ENCODE measurements at regions not wholly inside any gene's neighbourhood (a gene's known extent, or its start where the extent isn't known, plus 50 kb on each side); places are given as distances from the start of the nearest gene placed in this dataset.

- POLR2A ChIA-PET = no interaction called here
Measured at GRCh38 chr17:73933871-73934270, 269.6 kb upstream of the RPL38 start.

DNA sequence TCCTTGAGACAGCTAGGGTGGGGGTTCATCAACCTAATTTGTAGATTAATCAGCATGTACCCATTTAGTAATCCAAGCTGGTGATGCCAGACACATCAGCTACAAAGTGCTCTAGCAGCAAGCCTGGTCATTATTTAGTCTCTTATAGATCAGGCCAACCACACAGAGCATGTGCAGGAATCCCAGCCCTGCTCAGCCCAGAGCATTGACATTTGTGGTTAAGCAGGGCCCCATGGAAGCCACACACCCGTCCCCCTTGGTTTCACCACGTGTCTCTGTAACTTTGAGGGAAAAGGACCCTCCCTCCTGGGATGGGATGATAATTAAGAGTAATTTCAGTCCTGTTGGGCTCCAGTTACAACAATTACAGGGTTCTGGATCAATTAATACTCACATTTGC, 268.8 kb upstream of the RPL38 start:
- H3K4me1 Mint-ChIP-seq = peaks cover 6% of the 10 kb centered on the region
- TF ChIP-seq IRF2 (CRISPR knock-in tag; IDR thresholded peaks at IDR 0.05; ENCODE audit: borderline replicate concordance, low read depth) = no peak
- TF ChIP-seq, protein P1, sequence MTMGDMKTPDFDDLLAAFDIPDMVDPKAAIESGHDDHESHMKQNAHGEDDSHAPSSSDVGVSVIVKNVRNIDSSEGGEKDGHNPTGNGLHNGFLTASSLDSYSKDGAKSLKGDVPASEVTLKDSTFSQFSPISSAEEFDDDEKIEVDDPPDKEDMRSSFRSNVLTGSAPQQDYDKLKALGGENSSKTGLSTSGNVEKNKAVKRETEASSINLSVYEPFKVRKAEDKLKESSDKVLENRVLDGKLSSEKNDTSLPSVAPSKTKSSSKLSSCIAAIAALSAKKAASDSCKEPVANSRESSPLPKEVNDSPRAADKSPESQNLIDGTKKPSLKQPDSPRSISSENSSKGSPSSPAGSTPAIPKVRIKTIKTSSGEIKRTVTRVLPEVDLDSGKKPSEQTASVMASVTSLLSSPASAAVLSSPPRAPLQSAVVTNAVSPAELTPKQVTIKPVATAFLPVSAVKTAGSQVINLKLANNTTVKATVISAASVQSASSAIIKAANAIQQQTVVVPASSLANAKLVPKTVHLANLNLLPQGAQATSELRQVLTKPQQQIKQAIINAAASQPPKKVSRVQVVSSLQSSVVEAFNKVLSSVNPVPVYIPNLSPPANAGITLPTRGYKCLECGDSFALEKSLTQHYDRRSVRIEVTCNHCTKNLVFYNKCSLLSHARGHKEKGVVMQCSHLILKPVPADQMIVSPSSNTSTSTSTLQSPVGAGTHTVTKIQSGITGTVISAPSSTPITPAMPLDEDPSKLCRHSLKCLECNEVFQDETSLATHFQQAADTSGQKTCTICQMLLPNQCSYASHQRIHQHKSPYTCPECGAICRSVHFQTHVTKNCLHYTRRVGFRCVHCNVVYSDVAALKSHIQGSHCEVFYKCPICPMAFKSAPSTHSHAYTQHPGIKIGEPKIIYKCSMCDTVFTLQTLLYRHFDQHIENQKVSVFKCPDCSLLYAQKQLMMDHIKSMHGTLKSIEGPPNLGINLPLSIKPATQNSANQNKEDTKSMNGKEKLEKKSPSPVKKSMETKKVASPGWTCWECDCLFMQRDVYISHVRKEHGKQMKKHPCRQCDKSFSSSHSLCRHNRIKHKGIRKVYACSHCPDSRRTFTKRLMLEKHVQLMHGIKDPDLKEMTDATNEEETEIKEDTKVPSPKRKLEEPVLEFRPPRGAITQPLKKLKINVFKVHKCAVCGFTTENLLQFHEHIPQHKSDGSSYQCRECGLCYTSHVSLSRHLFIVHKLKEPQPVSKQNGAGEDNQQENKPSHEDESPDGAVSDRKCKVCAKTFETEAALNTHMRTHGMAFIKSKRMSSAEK (CRISPR knock-in tag; IDR thresholded peaks at IDR 0.05; ENCODE audit: borderline replicate concordance) = no peak
- no peak for TF ChIP-seq MYBL2 (CRISPR knock-in tag; IDR thresholded peaks at IDR 0.05)
- no peak for TF ChIP-seq TEAD4 (CRISPR knock-in tag; IDR thresholded peaks at IDR 0.05)
- TF ChIP-seq, protein P2, sequence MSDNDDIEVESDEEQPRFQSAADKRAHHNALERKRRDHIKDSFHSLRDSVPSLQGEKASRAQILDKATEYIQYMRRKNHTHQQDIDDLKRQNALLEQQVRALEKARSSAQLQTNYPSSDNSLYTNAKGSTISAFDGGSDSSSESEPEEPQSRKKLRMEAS (CRISPR knock-in tag; IDR thresholded peaks at IDR 0.05) = no peak
- TF ChIP-seq, protein P3, sequence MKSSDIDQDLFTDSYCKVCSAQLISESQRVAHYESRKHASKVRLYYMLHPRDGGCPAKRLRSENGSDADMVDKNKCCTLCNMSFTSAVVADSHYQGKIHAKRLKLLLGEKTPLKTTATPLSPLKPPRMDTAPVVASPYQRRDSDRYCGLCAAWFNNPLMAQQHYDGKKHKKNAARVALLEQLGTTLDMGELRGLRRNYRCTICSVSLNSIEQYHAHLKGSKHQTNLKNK (CRISPR knock-in tag; IDR thresholded peaks at IDR 0.05) = no peak
- DNase-seq (ENCODE audit: low spot score) (no peak), ATAC-seq (no peak)
- no peaks in the 10 kb centered on the region for H3K36me3 Mint-ChIP-seq
- no peak overlapping the region for H3K4me3 Mint-ChIP-seq
- CTCF ChIA-PET = no interaction called here
- POLR2A ChIA-PET = no interaction called here
- H3K27me3 Mint-ChIP-seq (ENCODE audit: low read depth) = peaks cover 2% of the 10 kb centered on the region
- H3K27ac Mint-ChIP-seq = no peak overlapping the region
- H3K9me3 Mint-ChIP-seq = no peaks in the 10 kb centered on the region

More at GRCh38 chr17:73933871-73934270, 269.6 kb upstream of the RPL38 start:
- H3K27ac Mint-ChIP-seq = no peak overlapping the region
- no peaks in the 10 kb centered on the region for H3K9me3 Mint-ChIP-seq
- TF ChIP-seq ZNF219 (CRISPR knock-in tag; IDR thresholded peaks at IDR 0.05; ENCODE audit: borderline replicate concordance) (no peak), FOXP1 (CRISPR knock-in tag; IDR thresholded peaks at IDR 0.05; ENCODE audit: borderline replicate concordance) (no peak), NR3C1 (CRISPR knock-in tag; conservative IDR thresholded peaks at IDR 0.05; ENCODE audit: low read depth) (no peak), NFATC4 (CRISPR knock-in tag; IDR thresholded peaks at IDR 0.05) (no peak)
- peaks cover 8% of the 10 kb centered on the region for H3K4me1 Mint-ChIP-seq
- no peak overlapping the region for H3K4me3 Mint-ChIP-seq
- ATAC-seq = no peak
- H3K36me3 Mint-ChIP-seq = no peaks in the 10 kb centered on the region
- CTCF ChIA-PET = no interaction called here
- H3K27me3 Mint-ChIP-seq (ENCODE audit: low read depth) = peaks cover 2% of the 10 kb centered on the region
- DNase-seq (ENCODE audit: low spot score) = no peak

DNA sequence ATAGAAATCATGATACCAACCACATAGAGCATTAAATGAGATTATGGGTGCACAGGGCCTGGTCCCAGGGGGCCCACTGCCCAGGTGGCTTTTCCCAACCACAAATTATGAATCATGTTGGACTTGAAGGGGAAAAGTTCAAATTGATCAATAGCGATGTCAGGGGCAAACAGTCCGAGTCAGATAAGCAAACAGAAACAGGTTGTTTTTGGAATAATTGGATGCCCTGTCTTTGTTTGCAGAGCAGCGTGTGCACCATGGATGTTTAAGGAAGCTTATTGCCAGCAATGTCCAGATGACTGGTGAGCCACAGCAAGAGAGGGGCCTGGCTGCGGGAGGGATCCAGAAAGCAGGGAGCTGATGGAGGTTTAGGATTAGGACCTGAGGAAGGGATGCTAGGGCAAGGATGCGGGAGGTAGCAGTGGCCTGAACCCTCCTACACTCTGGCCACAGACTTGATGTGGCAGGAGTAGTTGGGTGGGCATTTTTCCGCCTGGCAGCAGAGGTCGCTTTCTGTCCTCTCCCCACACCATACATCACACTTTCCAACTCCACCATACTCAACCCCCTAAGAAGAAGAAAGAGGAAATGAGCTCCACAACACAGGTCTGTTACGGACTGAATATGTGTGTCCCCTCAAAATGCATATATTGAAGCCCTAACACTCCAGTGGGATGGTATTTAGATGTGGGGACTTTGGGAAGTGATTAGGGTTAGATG, 266.4 kb upstream of the RPL38 start:
- ChIA-PET POLR2A (no interaction called here), CTCF (interaction anchor here (0.9 to 2.0 kb wide), 6 partner anchors 34 to 291 kb away, joined by 3 to 5 read pairs (median 3); no protein-coding TSS in a partner anchor)
- DNase-seq (ENCODE audit: low spot score) (no peak), ATAC-seq (no peak)
- TF ChIP-seq ATF1 (CRISPR knock-in tag; IDR thresholded peaks at IDR 0.05) (no peak), SOX15 (CRISPR knock-in tag; IDR thresholded peaks at IDR 0.05) (no peak)
- H3K27ac Mint-ChIP-seq = no peak overlapping the region
- no peaks in the 10 kb centered on the region for H3K36me3 Mint-ChIP-seq
- H3K4me1 Mint-ChIP-seq = no peaks in the 10 kb centered on the region
- H3K9me3 Mint-ChIP-seq = no peaks in the 10 kb centered on the region
- peaks cover 7% of the 10 kb centered on the region for H3K27me3 Mint-ChIP-seq (ENCODE audit: low read depth)
- H3K4me3 Mint-ChIP-seq = no peak overlapping the region

- Mint-ChIP-seq H3K4me3 (no peak overlapping the region), H3K36me3 (no peaks in the 10 kb centered on the region), H3K4me1 (no peaks in the 10 kb centered on the region), H3K9me3 (no peaks in the 10 kb centered on the region), H3K27me3 (ENCODE audit: low read depth) (peaks cover 7% of the 10 kb centered on the region), H3K27ac (no peak overlapping the region)
- no peak for ATAC-seq
- TF ChIP-seq CREB1 (CRISPR knock-in tag; IDR thresholded peaks at IDR 0.05) = no peak
- TF ChIP-seq ZNF121 (CRISPR knock-in tag; IDR thresholded peaks at IDR 0.05) = no peak
- TF ChIP-seq SMAD4 (CRISPR knock-in tag; IDR thresholded peaks at IDR 0.05) = no peak
- TF ChIP-seq ZNF232 (CRISPR knock-in tag; IDR thresholded peaks at IDR 0.05) = no peak
- POLR2A ChIA-PET = no interaction called here
- no peak for DNase-seq (ENCODE audit: low spot score)
- CTCF ChIA-PET = interaction anchor here (0.7 to 2.0 kb wide), 5 partner anchors 14 to 232 kb away, joined by 3 to 5 read pairs (median 3); no protein-coding TSS in a partner anchor
Measured at GRCh38 chr17:73938706-73939105, 264.8 kb upstream of the RPL38 start.
